ENCODE measurements at regions not wholly inside any gene's neighbourhood (a gene's known extent, or its start where the extent isn't known, plus 50 kb on each side); places are given as distances from the start of the nearest gene placed in this dataset.

DNA sequence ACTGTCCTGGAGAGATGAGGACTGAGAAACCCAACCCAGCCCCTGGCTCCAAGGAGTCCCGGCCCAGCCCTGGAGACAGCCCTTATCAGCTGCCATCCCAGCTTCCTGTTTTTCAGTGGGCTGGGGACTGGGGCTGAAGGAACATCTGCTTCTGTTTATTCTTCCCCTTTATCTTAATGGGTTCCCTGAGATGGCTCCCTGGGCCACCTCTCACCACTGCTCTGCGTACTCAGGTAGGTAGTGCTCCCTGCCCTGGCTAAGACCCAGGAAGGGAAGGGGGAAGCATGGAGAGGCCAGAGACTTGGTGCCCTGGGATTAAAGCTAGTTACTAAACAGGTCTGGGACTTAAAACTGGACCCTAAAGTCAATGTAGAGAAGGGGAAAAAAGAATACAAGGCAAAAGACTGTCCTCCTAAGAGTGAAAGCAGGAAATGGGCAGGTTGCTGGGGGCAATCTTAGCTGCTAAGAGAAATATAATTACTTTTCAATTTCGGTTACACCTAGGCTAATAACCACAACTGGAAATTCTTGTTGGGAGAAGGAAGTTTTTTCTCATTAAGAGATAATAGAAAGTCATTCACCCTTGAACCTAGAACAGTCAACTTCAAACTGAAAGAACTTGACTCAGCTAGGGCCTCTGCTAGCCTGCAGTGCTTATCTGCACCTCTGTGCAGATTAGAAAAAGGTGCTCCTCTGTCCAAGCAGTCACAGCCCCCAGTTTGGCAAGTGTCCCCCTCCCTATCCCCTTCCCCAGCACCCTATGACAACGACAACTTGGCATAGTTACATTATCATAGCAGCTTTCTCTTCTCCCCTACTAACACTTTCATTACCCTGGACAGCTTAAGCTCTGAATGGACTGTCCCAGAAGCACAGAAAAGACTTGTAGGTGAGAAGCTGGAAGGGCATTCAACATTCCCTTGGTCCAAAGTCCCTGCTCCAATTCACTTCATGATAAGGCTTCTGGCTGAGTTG lies 65.6 kb upstream of the KDM7A start:
- Histone ChIP-seq H3K27ac (ENCODE audit: low read depth in 2 of 2, low read length in 2 of 2) (no peak overlapping the region), H3K9me3 (ENCODE audit: control insufficient read depth in 2 of 3, insufficient read depth in 1 of 3, low read length in 3 of 3) (no peaks in the 10 kb centered on the region), H3K27me3 (ENCODE audit: control insufficient read depth, insufficient read depth, low read length) (no peaks in the 10 kb centered on the region), H3K4me3 (ENCODE audit: low read length in 3 of 3) (no peak overlapping the region), H3K9ac (ENCODE audit: low read length in 3 of 3) (no peak overlapping the region), H3K4me1 (ENCODE audit: control insufficient read depth in 2 of 3, insufficient read depth in 2 of 3, low read depth in 1 of 3, low read length in 3 of 3) (peaks cover 0 to 4% (median 0%) of the 10 kb centered on the region in 3 donors), H3K36me3 (ENCODE audit: control insufficient read depth in 2 of 3, insufficient read depth in 3 of 3, low read length in 3 of 3) (no peaks in the 10 kb centered on the region)
- intact Hi-C loops (cut with DNase I) = no loop called here
- TF ChIP-seq CTCF (IDR thresholded peaks at IDR 0.05; ENCODE audit: borderline replicate concordance, extremely low read depth, insufficient read depth) = no peak
- no peak for FAIRE-seq
- no peak for DNase-seq

DNA sequence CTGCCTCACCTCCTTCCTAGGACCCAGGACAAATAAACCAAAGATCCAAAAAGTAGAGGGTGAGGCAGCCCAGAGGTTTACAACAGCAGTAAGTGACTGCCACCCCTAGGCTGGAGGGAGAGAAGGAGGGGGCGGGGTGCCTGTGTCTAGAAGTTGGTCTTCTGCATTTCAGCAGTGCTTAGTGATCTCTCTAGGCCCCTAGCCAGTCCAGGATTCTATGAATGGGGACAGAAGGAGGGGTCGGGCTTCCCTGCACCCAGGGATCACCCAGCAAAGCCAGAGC lies 62.8 kb upstream of the KDM7A start:
- Histone ChIP-seq H3K4me1 (ENCODE audit: control insufficient read depth in 2 of 3, insufficient read depth in 2 of 3, low read depth in 1 of 3, low read length in 3 of 3) (peaks cover 0 to 4% (median 0%) of the 10 kb centered on the region in 3 donors), H3K36me3 (ENCODE audit: control insufficient read depth in 2 of 3, insufficient read depth in 3 of 3, low read length in 3 of 3) (no peaks in the 10 kb centered on the region), H3K27me3 (ENCODE audit: control insufficient read depth, insufficient read depth, low read length) (no peaks in the 10 kb centered on the region), H3K27ac (ENCODE audit: low read depth in 2 of 2, low read length in 2 of 2) (no peak overlapping the region), H3K9ac (ENCODE audit: low read length in 3 of 3) (no peak overlapping the region), H3K9me3 (ENCODE audit: control insufficient read depth in 2 of 3, insufficient read depth in 1 of 3, low read length in 3 of 3) (no peaks in the 10 kb centered on the region), H3K4me3 (ENCODE audit: low read length in 3 of 3) (no peak overlapping the region)
- intact Hi-C loops (cut with DNase I) = no loop called here
- TF ChIP-seq CTCF (IDR thresholded peaks at IDR 0.05; ENCODE audit: borderline replicate concordance, extremely low read depth, insufficient read depth) = no peak
- DNase-seq = no peak
- no peak for FAIRE-seq

DNA sequence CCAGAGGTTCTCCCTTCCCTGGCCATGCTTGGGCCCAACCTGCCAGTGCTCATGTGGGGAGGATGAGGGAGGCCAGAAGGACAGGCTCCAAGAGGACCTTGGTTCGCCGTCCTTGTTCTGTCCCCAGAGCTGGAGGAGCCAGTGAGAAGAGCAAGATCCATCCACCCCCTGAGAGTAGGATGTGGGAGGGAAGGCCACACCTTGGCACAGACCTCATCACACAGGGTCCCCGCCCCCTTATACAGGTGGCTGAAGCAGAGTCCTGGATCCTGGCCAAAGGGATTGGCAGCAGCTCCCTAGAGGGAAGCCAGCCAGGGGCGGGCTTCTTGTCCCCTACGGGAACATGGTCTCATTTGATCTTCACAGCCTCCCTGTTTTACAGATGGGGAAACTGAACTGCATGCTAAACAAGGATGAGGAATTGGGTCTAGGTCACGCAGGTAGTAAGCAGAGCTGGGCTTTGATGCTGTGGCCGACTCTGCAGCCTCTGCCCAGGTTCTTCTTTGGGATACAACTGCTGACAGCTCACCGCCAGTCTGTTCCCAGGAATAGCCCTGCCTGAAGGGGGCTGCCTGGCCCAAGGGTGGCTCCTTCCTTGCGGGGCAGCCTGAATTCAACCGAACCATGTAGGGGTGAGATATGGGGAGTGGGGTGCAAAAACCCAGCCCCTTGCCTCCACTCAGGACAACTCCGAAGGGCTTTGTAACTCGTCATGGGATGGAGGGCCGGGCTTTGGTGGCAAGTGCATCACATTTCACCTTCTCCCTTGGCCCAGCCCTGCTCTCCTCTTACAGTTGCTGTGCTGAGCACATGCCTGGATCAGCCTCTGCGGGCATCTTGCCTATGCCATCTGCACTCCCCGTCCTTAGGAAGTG lies 62.2 kb upstream of the KDM7A start:
- no peak for TF ChIP-seq CTCF (IDR thresholded peaks at IDR 0.05; ENCODE audit: borderline replicate concordance, extremely low read depth, insufficient read depth)
- no peak overlapping the region for H3K27ac ChIP-seq (ENCODE audit: low read depth in 2 of 2, low read length in 2 of 2)
- peaks cover 0 to 4% (median 0%) of the 10 kb centered on the region in 3 donors for H3K4me1 ChIP-seq (ENCODE audit: control insufficient read depth in 2 of 3, insufficient read depth in 2 of 3, low read depth in 1 of 3, low read length in 3 of 3)
- no peaks in the 10 kb centered on the region for H3K27me3 ChIP-seq (ENCODE audit: control insufficient read depth, insufficient read depth, low read length)
- DNase-seq (peak in 3 of 5 donors; percentile 22 to 76 (median 34)), FAIRE-seq (no peak)
- H3K4me3 ChIP-seq (ENCODE audit: low read length in 3 of 3) = no peak overlapping the region
- H3K9ac ChIP-seq (ENCODE audit: low read length in 3 of 3) = no peak overlapping the region
- no peaks in the 10 kb centered on the region for H3K36me3 ChIP-seq (ENCODE audit: control insufficient read depth in 2 of 3, insufficient read depth in 3 of 3, low read length in 3 of 3)
- H3K9me3 ChIP-seq (ENCODE audit: control insufficient read depth in 2 of 3, insufficient read depth in 1 of 3, low read length in 3 of 3) = no peaks in the 10 kb centered on the region
- intact Hi-C loops (cut with DNase I) = no loop called here
